ENCODE measurements at regions not wholly inside any gene's neighbourhood (a gene's known extent, or its start where the extent isn't known, plus 50 kb on each side); places are given as distances from the start of the nearest gene placed in this dataset.

DNA sequence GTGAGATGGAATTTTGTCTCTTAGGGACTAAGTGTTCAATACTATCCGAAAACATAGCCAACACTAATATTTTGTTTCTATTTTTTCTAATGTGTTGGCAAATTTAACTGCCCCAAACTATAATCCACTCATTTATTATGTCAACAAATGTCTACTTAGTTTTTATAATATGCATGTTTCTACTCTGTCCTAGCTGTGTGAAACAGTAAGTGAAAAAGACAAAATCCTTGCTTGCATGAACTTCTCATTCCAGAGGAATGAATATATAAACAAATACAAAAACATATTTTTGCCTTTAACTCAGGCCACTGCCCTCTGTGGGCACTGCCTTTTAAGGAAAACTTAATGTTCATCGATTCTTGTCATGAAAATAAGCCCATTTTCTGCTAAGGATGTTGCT is 1275.4 kb upstream of the CDH18 start:
- no peak overlapping the region for H3K9ac ChIP-seq (ENCODE audit: low read depth, low read length)
- H3K27me3 ChIP-seq (ENCODE audit: control insufficient read depth, insufficient read depth, low read length): no peaks in the 10 kb centered on the region
- H3K4me3 ChIP-seq (ENCODE audit: low read depth, low read length): no peak overlapping the region
- H3K36me3 ChIP-seq (ENCODE audit: control insufficient read depth, insufficient read depth, low read length): no peaks in the 10 kb centered on the region
- H3K4me1 ChIP-seq (ENCODE audit: control insufficient read depth, insufficient read depth, low read length): peaks cover 1% of the 10 kb centered on the region
- H3K9me3 ChIP-seq (ENCODE audit: control insufficient read depth, insufficient read depth, low read length): no peaks in the 10 kb centered on the region

DNA sequence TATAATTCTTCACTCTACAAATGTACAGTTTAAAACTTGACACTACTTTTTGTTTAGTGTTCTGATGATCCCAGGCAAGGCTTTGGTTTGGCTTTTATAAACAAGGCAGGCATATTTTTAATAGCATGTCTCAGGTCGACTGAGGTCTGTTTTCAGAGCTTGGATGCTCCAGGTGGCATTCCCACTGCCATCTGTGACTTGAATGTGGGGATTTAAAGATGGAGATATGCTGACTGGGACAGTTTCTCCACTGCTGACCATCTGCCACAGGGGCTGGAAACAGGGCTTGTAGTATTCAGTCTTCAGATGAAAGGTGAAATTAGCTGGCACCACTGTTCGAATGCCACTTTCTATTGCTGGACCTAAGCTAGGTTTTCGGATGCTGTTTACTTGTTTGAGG is 1266.2 kb upstream of the CDH18 start:
- H3K4me3 ChIP-seq (ENCODE audit: low read depth, low read length): no peak overlapping the region
- H3K9ac ChIP-seq (ENCODE audit: low read depth, low read length): no peak overlapping the region
- no peaks in the 10 kb centered on the region for H3K9me3 ChIP-seq (ENCODE audit: control insufficient read depth, insufficient read depth, low read length)
- no peaks in the 10 kb centered on the region for H3K27me3 ChIP-seq (ENCODE audit: control insufficient read depth, insufficient read depth, low read length)
- H3K36me3 ChIP-seq (ENCODE audit: control insufficient read depth, insufficient read depth, low read length): no peaks in the 10 kb centered on the region
- H3K4me1 ChIP-seq (ENCODE audit: control insufficient read depth, insufficient read depth, low read length): no peaks in the 10 kb centered on the region

DNA sequence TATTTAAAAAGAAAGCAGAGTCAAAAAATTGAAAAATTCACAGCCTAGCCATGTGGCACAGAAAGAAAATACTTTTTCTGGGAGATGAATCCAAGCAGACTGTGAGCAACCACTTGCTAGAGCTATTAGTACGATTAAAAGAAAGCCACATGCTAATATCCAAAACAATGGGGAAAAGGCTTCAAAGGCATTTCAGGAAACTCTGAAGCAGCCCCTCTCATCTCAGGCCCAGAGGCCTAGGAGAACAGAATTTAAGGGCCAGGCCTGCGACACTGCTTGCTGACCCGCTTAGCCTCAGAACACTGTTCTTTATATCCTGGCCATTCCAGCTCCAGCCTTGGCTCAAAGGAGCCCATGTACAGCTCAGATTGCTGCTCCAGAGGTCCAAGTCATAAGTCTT is 1257.0 kb upstream of the CDH18 start:
- H3K4me3 ChIP-seq (ENCODE audit: low read depth, low read length): no peak overlapping the region
- no peaks in the 10 kb centered on the region for H3K27me3 ChIP-seq (ENCODE audit: control insufficient read depth, insufficient read depth, low read length)
- H3K36me3 ChIP-seq (ENCODE audit: control insufficient read depth, insufficient read depth, low read length): no peaks in the 10 kb centered on the region
- peaks cover 3% of the 10 kb centered on the region for H3K4me1 ChIP-seq (ENCODE audit: control insufficient read depth, insufficient read depth, low read length)
- H3K9me3 ChIP-seq (ENCODE audit: control insufficient read depth, insufficient read depth, low read length): no peaks in the 10 kb centered on the region
- no peak overlapping the region for H3K9ac ChIP-seq (ENCODE audit: low read depth, low read length)

DNA sequence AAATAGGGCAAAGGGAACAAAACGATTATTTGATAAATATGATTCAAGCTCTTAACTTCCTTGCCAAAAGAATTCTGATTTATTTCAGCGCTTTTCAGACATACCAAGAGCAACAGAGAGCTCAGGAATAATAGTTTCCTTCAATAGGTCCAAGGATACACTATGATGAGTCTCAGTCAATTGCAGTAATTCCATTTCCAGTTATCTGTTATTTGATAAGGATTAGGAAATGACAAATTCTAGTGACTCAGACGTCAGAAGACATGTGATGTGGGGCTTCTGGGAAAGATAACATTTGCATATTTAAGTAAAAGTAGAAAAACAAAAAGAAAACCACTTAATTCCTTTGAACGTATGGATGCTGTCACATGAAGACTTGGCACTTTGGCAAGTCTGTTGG is 1250.8 kb upstream of the CDH18 start:
- Histone ChIP-seq H3K27me3 (ENCODE audit: control insufficient read depth, insufficient read depth, low read length) (no peaks in the 10 kb centered on the region), H3K4me1 (ENCODE audit: control insufficient read depth, insufficient read depth, low read length) (no peaks in the 10 kb centered on the region), H3K9ac (ENCODE audit: low read depth, low read length) (no peak overlapping the region), H3K9me3 (ENCODE audit: control insufficient read depth, insufficient read depth, low read length) (no peaks in the 10 kb centered on the region), H3K4me3 (ENCODE audit: low read depth, low read length) (no peak overlapping the region), H3K36me3 (ENCODE audit: control insufficient read depth, insufficient read depth, low read length) (no peaks in the 10 kb centered on the region)

DNA sequence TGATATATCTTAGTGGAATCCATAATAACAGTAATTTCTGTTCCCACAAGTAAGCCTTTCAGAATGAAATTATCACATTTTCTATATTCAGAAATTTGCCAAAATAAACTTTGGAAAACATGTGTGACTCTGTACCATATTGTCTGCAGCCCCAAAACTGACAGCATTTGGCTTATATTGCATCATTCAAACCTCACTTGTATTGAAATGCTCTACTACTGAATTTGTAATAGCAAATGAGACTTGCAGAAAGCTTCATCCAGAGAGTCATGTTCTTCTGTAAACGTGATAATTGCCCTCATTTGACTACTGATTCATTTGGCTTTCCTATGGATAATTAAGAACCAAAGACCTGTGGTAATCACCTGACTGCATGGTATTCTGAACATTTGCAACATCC is 1249.5 kb upstream of the CDH18 start:
- H3K36me3 ChIP-seq (ENCODE audit: control insufficient read depth, insufficient read depth, low read length): no peaks in the 10 kb centered on the region
- no peak overlapping the region for H3K4me3 ChIP-seq (ENCODE audit: low read depth, low read length)
- H3K27me3 ChIP-seq (ENCODE audit: control insufficient read depth, insufficient read depth, low read length): no peaks in the 10 kb centered on the region
- H3K9me3 ChIP-seq (ENCODE audit: control insufficient read depth, insufficient read depth, low read length): no peaks in the 10 kb centered on the region
- no peaks in the 10 kb centered on the region for H3K4me1 ChIP-seq (ENCODE audit: control insufficient read depth, insufficient read depth, low read length)
- no peak overlapping the region for H3K9ac ChIP-seq (ENCODE audit: low read depth, low read length)

DNA sequence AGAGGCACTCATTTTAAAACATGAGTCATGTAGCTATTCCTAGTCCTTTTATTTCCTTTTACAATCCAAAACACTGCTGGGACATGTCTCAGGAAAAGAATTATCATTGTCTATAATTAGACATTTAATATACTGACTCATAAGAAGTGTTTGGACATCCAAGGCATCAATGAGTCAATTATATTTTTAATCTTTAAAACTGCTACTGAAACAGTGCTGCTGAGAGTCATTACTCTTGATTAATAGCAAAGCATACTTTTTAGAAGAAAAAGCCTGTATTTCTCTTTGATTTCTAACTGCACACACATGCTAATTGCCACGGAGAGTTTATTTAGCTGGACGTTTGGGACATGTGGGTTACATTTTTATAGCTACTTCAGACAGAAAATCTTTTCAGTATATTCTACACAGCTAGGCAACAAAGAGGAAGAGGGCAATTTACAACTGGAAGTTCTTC is 1249.0 kb upstream of the CDH18 start:
- no peaks in the 10 kb centered on the region for H3K36me3 ChIP-seq (ENCODE audit: control insufficient read depth, insufficient read depth, low read length)
- H3K4me3 ChIP-seq (ENCODE audit: low read depth, low read length): no peak overlapping the region
- no peaks in the 10 kb centered on the region for H3K4me1 ChIP-seq (ENCODE audit: control insufficient read depth, insufficient read depth, low read length)
- H3K27me3 ChIP-seq (ENCODE audit: control insufficient read depth, insufficient read depth, low read length): no peaks in the 10 kb centered on the region
- no peaks in the 10 kb centered on the region for H3K9me3 ChIP-seq (ENCODE audit: control insufficient read depth, insufficient read depth, low read length)
- no peak overlapping the region for H3K9ac ChIP-seq (ENCODE audit: low read depth, low read length)

DNA sequence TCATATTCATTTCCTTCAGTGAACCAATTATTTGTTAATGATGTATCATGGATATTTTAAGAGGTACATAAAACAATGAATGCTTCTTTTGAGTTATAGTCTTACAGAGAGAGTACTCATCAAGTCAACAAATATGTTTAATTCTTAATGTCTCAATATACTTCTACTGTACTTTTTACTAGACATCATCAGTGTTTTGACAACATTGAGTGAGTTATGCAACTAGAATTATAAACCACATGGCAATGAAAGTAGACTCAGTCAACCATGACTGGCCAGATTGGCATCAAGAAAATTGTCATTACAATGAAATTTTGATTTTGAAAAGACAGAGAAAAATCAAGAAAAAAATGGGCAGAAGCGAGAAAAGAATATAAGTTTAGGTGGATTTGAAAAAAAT is 1248.1 kb upstream of the CDH18 start:
- H3K27me3 ChIP-seq (ENCODE audit: control insufficient read depth, insufficient read depth, low read length): no peaks in the 10 kb centered on the region
- no peaks in the 10 kb centered on the region for H3K4me1 ChIP-seq (ENCODE audit: control insufficient read depth, insufficient read depth, low read length)
- no peak overlapping the region for H3K4me3 ChIP-seq (ENCODE audit: low read depth, low read length)
- no peaks in the 10 kb centered on the region for H3K9me3 ChIP-seq (ENCODE audit: control insufficient read depth, insufficient read depth, low read length)
- H3K36me3 ChIP-seq (ENCODE audit: control insufficient read depth, insufficient read depth, low read length): no peaks in the 10 kb centered on the region
- no peak overlapping the region for H3K9ac ChIP-seq (ENCODE audit: low read depth, low read length)

DNA sequence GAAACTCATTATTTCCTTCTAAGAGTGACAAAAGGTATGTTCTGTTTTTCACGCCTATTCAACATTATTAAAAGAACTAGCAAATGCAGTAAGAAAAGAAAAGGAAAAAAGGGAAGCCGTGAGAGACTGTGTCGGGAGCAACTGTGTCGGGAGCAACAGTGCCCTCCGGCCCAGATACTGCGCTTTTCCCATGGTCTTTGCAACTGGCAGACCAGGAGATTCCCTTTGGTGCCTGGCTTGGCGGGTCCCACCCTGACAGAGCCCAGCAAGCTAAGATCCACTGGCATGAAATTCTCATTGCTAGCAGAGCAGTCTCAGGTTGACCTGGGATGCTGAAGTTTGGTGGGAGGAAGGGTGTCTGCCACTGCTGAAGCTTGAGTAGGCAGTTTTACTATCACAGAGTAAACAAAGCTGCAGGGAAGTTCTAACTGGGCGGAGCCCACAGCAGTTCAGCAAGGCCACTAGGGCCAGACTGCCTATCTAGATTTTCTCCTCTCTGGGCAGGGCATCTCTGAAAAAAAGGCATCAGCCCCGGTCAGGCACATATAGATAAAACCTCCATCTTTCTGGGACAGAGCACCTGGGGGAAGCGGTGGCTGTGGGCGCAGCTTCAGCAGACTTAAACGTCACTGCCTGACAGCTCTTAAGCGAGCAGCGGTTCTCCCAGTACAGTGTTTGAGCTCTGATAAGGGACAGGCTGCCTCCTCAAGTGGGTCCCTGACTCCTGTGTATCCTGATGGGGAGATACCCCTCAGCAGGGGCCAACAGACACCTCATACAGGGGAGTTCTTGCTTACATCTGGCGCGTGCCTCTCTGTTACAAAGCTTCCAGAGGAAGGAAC is 1237.4 kb upstream of the CDH18 start:
- Histone ChIP-seq H3K36me3 (ENCODE audit: control insufficient read depth, insufficient read depth, low read length) (no peaks in the 10 kb centered on the region), H3K4me3 (ENCODE audit: low read depth, low read length) (no peak overlapping the region), H3K9ac (ENCODE audit: low read depth, low read length) (no peak overlapping the region), H3K27me3 (ENCODE audit: control insufficient read depth, insufficient read depth, low read length) (no peaks in the 10 kb centered on the region), H3K4me1 (ENCODE audit: control insufficient read depth, insufficient read depth, low read length) (no peaks in the 10 kb centered on the region), H3K9me3 (ENCODE audit: control insufficient read depth, insufficient read depth, low read length) (no peaks in the 10 kb centered on the region)

DNA sequence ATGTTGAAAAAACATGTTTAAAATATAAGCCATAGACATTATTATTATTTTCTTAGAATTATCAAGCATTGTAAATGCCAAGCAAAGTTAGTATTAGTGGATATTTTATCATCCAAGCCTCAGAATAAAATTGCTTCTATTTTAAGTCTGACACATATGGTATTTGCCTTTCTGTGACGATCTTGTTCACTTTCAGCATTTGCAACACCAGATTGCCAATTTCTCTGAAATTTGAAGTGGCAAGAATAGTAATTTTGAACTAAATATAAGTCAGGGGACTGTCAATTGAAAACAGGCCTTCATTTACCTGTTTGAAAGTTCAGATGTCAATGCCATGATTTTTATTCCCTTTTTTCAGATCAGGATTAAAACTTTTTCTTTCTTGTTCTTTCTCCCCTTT is 1233.6 kb upstream of the CDH18 start:
- no peaks in the 10 kb centered on the region for H3K27me3 ChIP-seq (ENCODE audit: control insufficient read depth, insufficient read depth, low read length)
- H3K36me3 ChIP-seq (ENCODE audit: control insufficient read depth, insufficient read depth, low read length): no peaks in the 10 kb centered on the region

DNA sequence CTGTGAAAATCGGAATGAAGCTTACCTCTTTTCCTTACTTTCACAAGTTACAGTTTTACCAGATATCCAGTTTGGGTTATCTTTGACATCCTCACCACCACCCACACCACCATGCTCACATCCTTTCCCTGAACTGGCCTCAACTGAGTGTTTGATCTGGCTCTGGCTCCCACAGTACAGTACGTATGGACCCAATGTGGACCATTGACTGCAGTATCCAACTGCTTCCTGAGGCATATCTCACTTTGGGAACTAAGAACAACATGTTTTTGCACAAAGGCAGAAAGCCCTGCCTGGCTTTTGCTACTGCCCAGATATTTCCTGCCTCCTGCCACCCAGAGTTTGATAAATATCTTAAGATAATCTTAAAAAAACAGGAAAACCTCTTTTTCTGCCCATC is 1232.0 kb upstream of the CDH18 start:
- H3K36me3 ChIP-seq (ENCODE audit: control insufficient read depth, insufficient read depth, low read length): no peaks in the 10 kb centered on the region
- no peak overlapping the region for H3K9ac ChIP-seq (ENCODE audit: low read depth, low read length)
- no peak overlapping the region for H3K4me3 ChIP-seq (ENCODE audit: low read depth, low read length)
- H3K4me1 ChIP-seq (ENCODE audit: control insufficient read depth, insufficient read depth, low read length): no peaks in the 10 kb centered on the region
- H3K9me3 ChIP-seq (ENCODE audit: control insufficient read depth, insufficient read depth, low read length): no peaks in the 10 kb centered on the region
- no peaks in the 10 kb centered on the region for H3K27me3 ChIP-seq (ENCODE audit: control insufficient read depth, insufficient read depth, low read length)

More for the DNA sequence above, 1233.6 kb upstream of the CDH18 start:
- no peaks in the 10 kb centered on the region for H3K4me1 ChIP-seq (ENCODE audit: control insufficient read depth, insufficient read depth, low read length)
- H3K9ac ChIP-seq (ENCODE audit: low read depth, low read length): no peak overlapping the region
- no peaks in the 10 kb centered on the region for H3K9me3 ChIP-seq (ENCODE audit: control insufficient read depth, insufficient read depth, low read length)
- H3K4me3 ChIP-seq (ENCODE audit: low read depth, low read length): no peak overlapping the region

DNA sequence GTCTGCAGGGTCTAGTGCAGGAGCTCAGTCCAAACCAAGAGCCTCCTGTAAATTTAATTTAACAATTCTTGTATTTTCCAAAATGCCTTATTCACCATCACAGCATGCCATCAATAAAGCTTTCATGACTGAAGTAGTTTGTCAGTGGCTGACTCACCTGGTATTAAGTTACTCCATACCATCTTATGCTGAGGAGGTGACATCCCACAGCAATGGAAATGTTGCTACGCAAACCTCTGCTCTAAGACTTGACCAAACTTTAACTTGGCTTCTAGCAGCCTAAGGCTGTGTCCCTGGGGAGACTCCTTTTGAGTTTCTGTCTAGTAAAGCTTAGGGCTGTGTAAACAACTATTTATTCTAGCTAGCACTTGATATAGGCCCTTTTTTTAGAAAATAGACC is 1231.3 kb upstream of the CDH18 start:
- Histone ChIP-seq H3K4me3 (ENCODE audit: low read depth, low read length) (no peak overlapping the region), H3K4me1 (ENCODE audit: control insufficient read depth, insufficient read depth, low read length) (no peaks in the 10 kb centered on the region), H3K9ac (ENCODE audit: low read depth, low read length) (no peak overlapping the region), H3K9me3 (ENCODE audit: control insufficient read depth, insufficient read depth, low read length) (no peaks in the 10 kb centered on the region), H3K36me3 (ENCODE audit: control insufficient read depth, insufficient read depth, low read length) (no peaks in the 10 kb centered on the region), H3K27me3 (ENCODE audit: control insufficient read depth, insufficient read depth, low read length) (no peaks in the 10 kb centered on the region)

DNA sequence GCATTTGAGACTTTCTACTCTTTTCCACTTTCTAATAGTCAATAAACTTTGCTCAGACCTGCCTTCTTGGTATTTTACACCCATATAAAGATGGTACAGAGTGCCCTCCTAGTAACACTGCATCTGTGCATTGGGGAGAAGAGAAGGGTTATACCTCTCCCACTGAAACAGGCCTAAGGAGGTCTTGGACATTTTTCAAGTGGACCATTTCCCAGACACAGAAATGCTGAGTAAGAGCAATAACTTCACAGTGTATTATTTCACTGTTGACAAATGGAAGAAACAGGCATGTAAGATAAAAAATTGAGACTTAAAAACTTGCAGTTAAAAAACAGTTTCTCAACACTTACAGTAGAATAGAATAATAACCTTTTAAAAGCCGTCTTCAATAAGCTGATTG is 1224.0 kb upstream of the CDH18 start:
- H3K9me3 ChIP-seq (ENCODE audit: control insufficient read depth, insufficient read depth, low read length): no peaks in the 10 kb centered on the region

More for the DNA sequence above, 1224.0 kb upstream of the CDH18 start:
- Histone ChIP-seq H3K4me1 (ENCODE audit: control insufficient read depth, insufficient read depth, low read length) (no peaks in the 10 kb centered on the region), H3K27me3 (ENCODE audit: control insufficient read depth, insufficient read depth, low read length) (no peaks in the 10 kb centered on the region), H3K4me3 (ENCODE audit: low read depth, low read length) (no peak overlapping the region), H3K9ac (ENCODE audit: low read depth, low read length) (no peak overlapping the region), H3K36me3 (ENCODE audit: control insufficient read depth, insufficient read depth, low read length) (no peaks in the 10 kb centered on the region)

Measured in iPS-15b (cell line).